ENCODE measurements at regions not wholly inside any gene's neighbourhood (a gene's known extent, or its start where the extent isn't known, plus 50 kb on each side); places are given as distances from the start of the nearest gene placed in this dataset.

DNA sequence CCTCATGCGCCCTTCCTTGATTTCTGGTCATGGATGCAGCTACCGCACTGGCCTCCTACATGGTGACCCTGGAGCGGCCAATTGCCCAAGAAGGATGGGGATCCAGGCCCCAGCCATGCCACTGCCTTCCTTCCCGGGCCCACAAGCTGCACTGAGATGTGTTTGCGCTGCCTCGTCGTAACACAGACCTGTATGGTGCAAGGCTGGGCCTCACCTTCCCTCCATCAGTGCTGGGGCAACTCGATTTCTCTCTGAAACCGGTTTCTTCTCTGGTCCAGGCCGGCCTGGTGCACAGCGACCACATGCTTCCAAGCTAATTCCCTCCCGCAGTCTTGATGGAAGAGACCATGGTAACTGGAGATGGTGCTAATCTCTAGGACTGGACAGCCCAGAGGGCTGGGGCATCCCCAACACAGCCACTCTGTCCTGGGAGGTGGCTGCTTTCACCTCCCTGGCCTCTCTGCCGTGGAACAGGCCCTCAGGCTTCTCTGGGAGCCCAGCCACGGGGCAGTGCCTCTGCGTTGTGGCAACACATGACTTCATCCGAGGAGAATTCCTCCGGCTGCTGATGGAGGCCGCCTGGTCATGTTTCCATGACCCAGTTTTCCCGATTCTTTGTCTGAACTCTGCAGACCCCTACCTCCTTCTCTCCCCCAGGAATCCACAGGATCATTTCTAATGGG, 184.2 kb downstream of the GLI2 start:
- Histone ChIP-seq H3K27me3 (ENCODE audit: insufficient read depth, poor library complexity, severe bottlenecking) (no peaks in the 10 kb centered on the region), H3K27ac (ENCODE audit: poor library complexity, severe bottlenecking) (no peak overlapping the region), H3K4me1 (ENCODE audit: insufficient read depth, poor library complexity, severe bottlenecking) (peaks cover 12% of the 10 kb centered on the region), H3K9me3 (ENCODE audit: severe bottlenecking) (no peaks in the 10 kb centered on the region), H3K36me3 (ENCODE audit: low read depth) (no peaks in the 10 kb centered on the region), H3K4me3 (ENCODE audit: severe bottlenecking) (no peak overlapping the region)
- DNase-seq (ENCODE audit: low spot score) (no peak), ATAC-seq (ENCODE audit: low read depth) (peak; percentile 21; the same call in 2 of the 3 replicates)
- TF ChIP-seq CTCF (IDR thresholded peaks at IDR 0.05; ENCODE audit: poor library complexity, severe bottlenecking): no peak

GRCh38 chr2:120920454-120921148, 184.9 kb downstream of the GLI2 start:
- no peak for TF ChIP-seq CTCF (IDR thresholded peaks at IDR 0.05; ENCODE audit: poor library complexity, severe bottlenecking)
- ATAC-seq (ENCODE audit: low read depth) (no peak), DNase-seq (ENCODE audit: low spot score) (no peak)
- H3K4me3 ChIP-seq (ENCODE audit: severe bottlenecking): no peak overlapping the region
- no peaks in the 10 kb centered on the region for H3K36me3 ChIP-seq (ENCODE audit: low read depth)
- no peak overlapping the region for H3K27ac ChIP-seq (ENCODE audit: poor library complexity, severe bottlenecking)
- no peaks in the 10 kb centered on the region for H3K9me3 ChIP-seq (ENCODE audit: severe bottlenecking)
- peaks cover 5% of the 10 kb centered on the region for H3K4me1 ChIP-seq (ENCODE audit: insufficient read depth, poor library complexity, severe bottlenecking)
- H3K27me3 ChIP-seq (ENCODE audit: insufficient read depth, poor library complexity, severe bottlenecking): no peaks in the 10 kb centered on the region

- peaks cover 4% of the 10 kb centered on the region for H3K4me1 ChIP-seq (ENCODE audit: insufficient read depth, poor library complexity, severe bottlenecking)
- H3K27ac ChIP-seq (ENCODE audit: poor library complexity, severe bottlenecking): no peak overlapping the region
- ATAC-seq (ENCODE audit: low read depth) (no peak), DNase-seq (ENCODE audit: low spot score) (no peak)
- no peaks in the 10 kb centered on the region for H3K27me3 ChIP-seq (ENCODE audit: insufficient read depth, poor library complexity, severe bottlenecking)
- H3K9me3 ChIP-seq (ENCODE audit: severe bottlenecking): no peaks in the 10 kb centered on the region
- no peaks in the 10 kb centered on the region for H3K36me3 ChIP-seq (ENCODE audit: low read depth)
- no peak overlapping the region for H3K4me3 ChIP-seq (ENCODE audit: severe bottlenecking)
- TF ChIP-seq CTCF (IDR thresholded peaks at IDR 0.05; ENCODE audit: poor library complexity, severe bottlenecking): no peak
These were observed 185.8 kb downstream of the GLI2 start for GRCh38 chr2:120921457-120921856.

- H3K4me1 ChIP-seq (ENCODE audit: insufficient read depth, poor library complexity, severe bottlenecking): peaks cover 6% of the 10 kb centered on the region
- H3K9me3 ChIP-seq (ENCODE audit: severe bottlenecking): no peaks in the 10 kb centered on the region
- TF ChIP-seq CTCF (IDR thresholded peaks at IDR 0.05; ENCODE audit: poor library complexity, severe bottlenecking): no peak
- no peak for ATAC-seq (ENCODE audit: low read depth)
- no peak for DNase-seq (ENCODE audit: low spot score)
- no peak overlapping the region for H3K27ac ChIP-seq (ENCODE audit: poor library complexity, severe bottlenecking)
- H3K36me3 ChIP-seq (ENCODE audit: low read depth): no peaks in the 10 kb centered on the region
- no peaks in the 10 kb centered on the region for H3K27me3 ChIP-seq (ENCODE audit: insufficient read depth, poor library complexity, severe bottlenecking)
- H3K4me3 ChIP-seq (ENCODE audit: severe bottlenecking): no peak overlapping the region
These were observed 187.1 kb downstream of the GLI2 start for GRCh38 chr2:120922571-120923332.

Data from RWPE2 (cell line).